OCI-LY3 (cell line): ENCODE measurements at regions not wholly inside any gene's neighbourhood (a gene's known extent, or its start where the extent isn't known, plus 50 kb on each side); places are given as distances from the start of the nearest gene placed in this dataset.

ENCODE experiments used
- EZH2phosphoT487 ChIP-seq: fragments of 200-600 bp; shearing (Covaris generic); IDR thresholded peaks from 2 replicates; pipeline ENCODE4 v1.6.1; 2018; ENCODE audit warnings: antibody characterized with exemption, mixed run types, low read depth
- TF ChIP-seq, protein P1 (sequence below): fragments of 200-600, 300-600 bp; sonication (generic); IDR thresholded peaks from 2 replicates; pipeline ENCODE4 v1.5.1; 2014; ENCODE audit warnings: antibody characterized with exemption, low read length, low read depth

- TF ChIP-seq, protein P1, sequence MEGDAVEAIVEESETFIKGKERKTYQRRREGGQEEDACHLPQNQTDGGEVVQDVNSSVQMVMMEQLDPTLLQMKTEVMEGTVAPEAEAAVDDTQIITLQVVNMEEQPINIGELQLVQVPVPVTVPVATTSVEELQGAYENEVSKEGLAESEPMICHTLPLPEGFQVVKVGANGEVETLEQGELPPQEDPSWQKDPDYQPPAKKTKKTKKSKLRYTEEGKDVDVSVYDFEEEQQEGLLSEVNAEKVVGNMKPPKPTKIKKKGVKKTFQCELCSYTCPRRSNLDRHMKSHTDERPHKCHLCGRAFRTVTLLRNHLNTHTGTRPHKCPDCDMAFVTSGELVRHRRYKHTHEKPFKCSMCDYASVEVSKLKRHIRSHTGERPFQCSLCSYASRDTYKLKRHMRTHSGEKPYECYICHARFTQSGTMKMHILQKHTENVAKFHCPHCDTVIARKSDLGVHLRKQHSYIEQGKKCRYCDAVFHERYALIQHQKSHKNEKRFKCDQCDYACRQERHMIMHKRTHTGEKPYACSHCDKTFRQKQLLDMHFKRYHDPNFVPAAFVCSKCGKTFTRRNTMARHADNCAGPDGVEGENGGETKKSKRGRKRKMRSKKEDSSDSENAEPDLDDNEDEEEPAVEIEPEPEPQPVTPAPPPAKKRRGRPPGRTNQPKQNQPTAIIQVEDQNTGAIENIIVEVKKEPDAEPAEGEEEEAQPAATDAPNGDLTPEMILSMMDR = no peak
- TF ChIP-seq EZH2phosphoT487 = no peak
Measured at GRCh38 chr5:167658889-167659288, 632.6 kb upstream of the WWC1 start.
